NCI-H1417 treated with DMSO at 0.1 percent for 48 hours (cell line): ENCODE measurements at regions not wholly inside any gene's neighbourhood (a gene's known extent, or its start where the extent isn't known, plus 50 kb on each side); places are given as distances from the start of the nearest gene placed in this dataset.

ENCODE experiments used
- DNase-seq: peaks from one replicate; lab custom pipeline; 2025; lab: John Stamatoyannopoulos, UW

- DNase-seq, result no peak
Observed at GRCh38 chr2:136557203-136557602, 208.1 kb upstream of the THSD7B start.

GRCh38 chr2:136550181-136550580, 215.2 kb upstream of the THSD7B start:
- DNase-seq, result no peak

GRCh38 chr2:136539355-136539754, 226.0 kb upstream of the THSD7B start:
- DNase-seq, result no peak

DNA sequence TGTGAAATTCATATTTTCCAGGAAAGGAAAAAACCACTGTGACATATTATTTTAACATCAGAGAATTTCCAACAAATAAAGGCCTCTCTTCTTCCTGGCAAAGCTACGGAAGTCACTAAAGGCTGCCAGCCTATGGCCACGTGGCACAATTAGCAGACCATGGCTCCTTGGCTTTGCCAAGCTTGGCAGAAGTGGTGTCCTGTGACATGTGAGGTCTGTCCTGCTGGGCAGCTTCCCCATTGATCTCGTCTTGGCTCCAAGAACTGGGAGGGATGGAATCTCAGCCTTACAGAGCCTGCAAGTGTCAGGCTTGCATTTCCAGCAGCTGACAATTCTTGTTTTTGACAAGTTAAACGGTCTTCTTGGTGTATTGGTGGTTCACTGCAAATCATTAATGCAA, 226.9 kb upstream of the THSD7B start:
- DNase-seq, result no peak

DNA sequence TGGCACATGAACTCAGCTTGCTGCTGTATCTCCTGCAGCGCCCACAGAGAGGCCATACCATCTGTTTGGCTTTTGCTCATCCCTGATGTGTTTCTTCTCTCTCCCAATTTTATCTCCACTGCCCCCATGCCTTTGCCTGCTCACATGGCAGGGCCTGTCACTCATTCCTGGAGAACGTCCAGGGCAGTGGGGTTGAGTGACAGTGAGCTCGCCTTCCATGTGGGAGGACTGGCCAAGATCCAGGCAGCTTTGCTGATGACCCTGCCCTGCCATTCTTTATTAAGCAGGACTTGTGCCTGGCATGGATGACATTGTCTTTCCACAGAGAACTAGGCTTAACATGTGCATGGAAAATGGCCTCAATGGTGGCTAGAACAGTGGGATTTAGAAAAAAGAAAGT, 230.5 kb upstream of the THSD7B start:
- DNase-seq, result no peak

DNA sequence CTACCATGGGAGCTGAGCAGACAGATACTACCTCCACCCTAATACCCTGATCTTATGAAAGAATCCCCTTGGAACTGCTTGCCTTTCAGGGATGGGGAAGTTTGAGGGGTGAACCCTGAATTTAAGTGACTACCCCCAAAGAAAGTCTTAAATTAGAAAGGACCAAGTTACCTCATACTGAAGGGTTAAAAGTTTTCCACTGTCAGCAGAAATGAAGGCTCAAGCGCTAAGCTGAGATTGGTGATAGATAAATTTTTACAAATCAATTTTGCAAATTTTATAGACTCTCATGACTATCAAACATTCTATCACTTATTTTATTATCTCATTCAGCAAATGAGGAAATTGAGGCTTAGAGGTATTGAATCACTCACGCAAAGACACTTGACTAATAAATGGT, 233.2 kb upstream of the THSD7B start:
- DNase-seq, result no peak

DNA sequence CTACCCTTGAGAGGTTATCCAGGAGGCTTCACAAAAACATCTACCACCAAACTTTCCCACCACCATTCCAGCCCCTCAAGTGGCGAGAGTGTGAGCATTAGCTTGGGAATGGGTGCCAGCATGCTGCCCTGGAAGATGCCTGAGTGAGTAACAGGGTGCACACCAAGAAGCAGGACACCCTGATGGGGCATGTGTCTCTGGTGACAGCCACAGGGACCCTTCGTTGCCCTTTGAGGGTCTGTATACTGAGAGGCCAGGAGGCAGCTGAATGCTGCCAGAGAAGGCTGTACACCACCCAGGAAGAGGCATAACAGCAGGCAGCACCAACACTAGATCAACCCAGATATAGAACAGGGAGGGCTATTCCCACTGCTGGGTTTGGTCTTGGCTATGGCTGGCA, 233.6 kb upstream of the THSD7B start:
- no peak for DNase-seq

GRCh38 chr2:136530146-136530545, 235.2 kb upstream of the THSD7B start:
- DNase-seq, result no peak

- DNase-seq, result no peak
Observed at GRCh38 chr2:136527560-136527959, 237.8 kb upstream of the THSD7B start.

GRCh38 chr2:136522724-136523123, 242.6 kb upstream of the THSD7B start:
- DNase-seq, result no peak

GRCh38 chr2:136517716-136518115, 247.6 kb upstream of the THSD7B start:
- DNase-seq, result no peak

- DNase-seq, result no peak
Observed at GRCh38 chr2:136510244-136510643, 255.1 kb upstream of the THSD7B start.

DNA sequence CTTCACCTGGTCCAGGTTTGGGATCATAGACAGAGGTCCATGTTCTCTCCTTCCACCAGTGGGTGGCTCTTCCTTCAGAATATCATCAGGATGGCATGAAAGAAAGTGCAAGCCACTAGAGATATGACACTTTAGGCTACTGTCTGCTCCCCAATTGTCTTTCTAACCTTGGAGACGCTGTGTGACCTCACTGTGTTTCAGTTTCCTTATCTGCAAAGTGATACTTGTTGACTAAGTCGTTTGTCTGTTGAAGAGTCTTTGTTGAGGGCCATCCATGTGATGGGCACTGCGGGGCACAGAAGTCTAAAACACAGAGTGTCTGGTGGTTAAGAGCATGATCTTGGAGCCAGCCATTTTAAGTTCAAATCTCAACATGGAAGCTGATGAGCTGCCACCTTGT, 259.9 kb upstream of the THSD7B start:
- no peak for DNase-seq

GRCh38 chr2:136502660-136503059, 262.7 kb upstream of the THSD7B start:
- no peak for DNase-seq

- peak; percentile 49 for DNase-seq
Observed at GRCh38 chr2:136497709-136498108, 267.6 kb upstream of the THSD7B start.

DNA sequence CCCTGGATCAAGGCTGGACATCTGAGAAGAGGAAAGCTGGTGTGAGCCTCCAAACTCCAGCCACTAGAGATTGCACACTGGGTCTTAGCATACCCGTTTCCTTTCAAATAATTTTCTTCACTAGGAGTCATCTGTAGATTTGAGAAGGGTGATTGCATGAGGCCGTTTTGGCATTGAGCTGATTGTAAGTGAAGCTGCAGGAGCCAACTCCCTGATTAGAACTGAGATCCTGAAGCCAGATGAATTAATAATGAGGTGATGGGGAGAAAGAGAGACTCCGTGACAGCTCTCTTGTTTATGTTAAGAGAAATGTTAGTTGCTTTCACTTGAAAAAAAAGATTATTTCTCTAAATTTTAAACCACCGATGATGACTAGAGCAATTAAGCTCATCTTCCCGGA, 268.4 kb upstream of the THSD7B start:
- DNase-seq, result no peak

- no peak for DNase-seq
Observed at GRCh38 chr2:136495636-136496035, 269.7 kb upstream of the THSD7B start.

DNA sequence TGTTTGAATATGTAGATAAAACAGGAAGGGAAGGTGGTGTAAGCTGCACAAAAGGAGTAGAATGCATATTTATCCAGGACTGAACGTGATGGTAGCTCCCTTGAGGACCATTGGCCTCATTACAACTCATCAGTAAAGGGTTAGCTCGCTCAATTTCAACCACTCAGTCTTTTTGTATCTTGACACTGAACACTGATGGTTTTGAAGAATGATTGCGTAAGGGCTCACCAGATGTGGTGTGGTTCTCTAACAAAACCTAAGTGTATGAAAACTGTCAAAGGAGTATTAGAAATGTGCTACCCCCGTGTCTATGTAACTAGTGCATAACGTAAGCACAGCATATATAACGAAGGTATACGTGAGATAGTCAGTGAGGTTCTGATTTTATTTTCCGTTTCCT, 272.4 kb upstream of the THSD7B start:
- no peak for DNase-seq

- no peak for DNase-seq
Observed at GRCh38 chr2:136490100-136490499, 275.2 kb upstream of the THSD7B start.

DNA sequence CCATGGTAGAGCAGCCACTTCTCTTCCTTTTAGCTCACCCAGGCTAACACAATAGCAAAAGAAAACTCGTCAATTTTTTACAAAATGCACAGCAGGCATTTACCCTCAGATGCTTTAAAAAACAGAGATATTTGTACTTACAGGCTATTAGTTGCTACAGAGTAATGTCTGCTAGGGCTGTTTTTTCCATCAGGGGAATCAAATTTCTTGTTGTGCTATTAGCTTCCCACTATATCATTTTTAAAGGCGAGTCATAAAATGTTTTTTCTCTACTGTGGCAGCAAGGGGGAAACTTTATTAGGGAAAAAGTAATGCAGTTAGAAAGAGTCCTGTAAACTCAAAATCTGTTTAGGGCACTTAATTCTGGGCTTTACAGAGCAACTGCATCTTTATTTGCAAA, 277.9 kb upstream of the THSD7B start:
- no peak for DNase-seq

DNA sequence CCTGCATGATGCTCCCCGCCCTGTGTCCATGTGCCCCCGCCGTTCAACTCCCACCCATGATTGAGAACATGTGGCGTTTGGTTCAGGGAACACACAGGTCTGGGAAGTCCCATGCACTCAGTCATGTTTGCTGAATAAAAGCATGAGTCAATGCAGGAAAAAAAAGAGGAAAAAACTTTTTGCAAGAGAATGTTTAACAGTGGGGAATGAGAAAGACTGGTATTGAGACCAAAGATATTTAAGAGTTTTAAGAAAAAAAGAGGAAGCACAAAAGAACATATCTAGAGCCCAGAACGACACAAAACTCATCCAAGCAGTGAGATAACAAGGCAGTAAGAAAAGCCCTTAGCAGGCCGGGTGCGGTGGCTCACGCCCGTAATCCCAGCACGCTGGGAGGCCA, 279.2 kb upstream of the THSD7B start:
- no peak for DNase-seq

- no peak for DNase-seq
Observed at GRCh38 chr2:136482966-136483365, 282.4 kb upstream of the THSD7B start.

- DNase-seq, result no peak
Observed at GRCh38 chr2:136482006-136482405, 283.3 kb upstream of the THSD7B start.

DNA sequence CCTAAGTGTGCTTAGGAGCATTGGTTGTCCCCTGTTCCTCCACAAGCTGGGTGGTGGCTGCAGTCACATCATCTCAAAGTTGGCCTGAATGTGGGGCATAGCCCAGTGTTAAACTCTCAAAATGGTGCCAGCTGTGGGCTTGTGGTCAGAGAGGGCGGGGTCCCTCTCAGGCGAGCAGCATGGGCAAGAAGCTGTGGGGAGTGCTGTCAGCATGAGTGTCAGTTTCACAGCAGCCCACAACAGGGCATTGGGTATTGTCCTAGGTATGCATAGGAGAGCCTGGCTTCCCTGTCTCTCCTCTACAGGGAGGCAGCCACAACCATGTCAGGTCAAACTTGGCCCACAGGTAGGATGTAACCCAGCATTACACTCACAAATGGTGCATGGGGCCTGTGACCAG, 285.6 kb upstream of the THSD7B start:
- no peak for DNase-seq

DNA sequence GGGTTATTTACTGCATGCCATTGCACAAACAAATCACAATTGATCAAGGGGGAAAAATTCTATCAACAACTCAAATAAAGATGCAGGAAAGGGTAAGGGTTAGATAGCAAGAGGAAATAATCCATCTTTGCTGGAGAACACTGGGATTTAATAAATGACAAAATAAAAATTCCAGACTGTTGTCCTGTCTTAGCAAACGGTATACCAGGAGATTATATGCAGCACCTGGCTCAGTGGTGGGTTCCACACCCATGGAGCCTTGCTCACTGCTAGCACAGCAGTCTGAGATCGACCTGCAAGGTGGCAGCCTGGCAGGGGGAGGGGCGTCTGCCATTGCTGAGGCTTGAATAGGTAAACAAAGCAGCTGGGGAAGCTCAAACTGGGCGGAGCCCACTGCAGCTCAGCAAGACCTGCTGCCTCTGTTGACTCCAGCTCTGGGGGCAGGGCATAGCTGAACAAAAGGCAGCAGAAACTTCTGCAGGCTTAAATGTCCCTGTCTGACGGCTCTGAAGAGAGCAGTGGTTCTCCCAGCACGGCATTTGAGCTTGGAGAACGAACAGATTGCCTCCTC, 296.5 kb upstream of the THSD7B start:
- no peak for DNase-seq
